HG03520 (cell line): ENCODE measurements at regions not wholly inside any gene's neighbourhood (a gene's known extent, or its start where the extent isn't known, plus 50 kb on each side); places are given as distances from the start of the nearest gene placed in this dataset.

ENCODE experiments used
- ATAC-seq: cut with Tn5 transposase; IDR thresholded peaks from one replicate; pipeline ENCODE4 v1.9.1; 2021; ENCODE audit warnings: mild to moderate bottlenecking, moderate library complexity; ENCODE audit not compliant: unreplicated experiment

GRCh38 chr13:39100996-39101738 is 62.9 kb downstream of the NHLRC3 start:
- no peak for ATAC-seq

GRCh38 chr13:39102981-39103490 is 64.8 kb downstream of the NHLRC3 start:
- no peak for ATAC-seq

- ATAC-seq: no peak
Measured at GRCh38 chr13:39105110-39105509, 66.9 kb downstream of the NHLRC3 start.

- ATAC-seq: no peak
Measured at GRCh38 chr13:39106216-39107005, 68.2 kb downstream of the NHLRC3 start.

- ATAC-seq: no peak
Measured at GRCh38 chr13:39107561-39107960, 69.3 kb downstream of the NHLRC3 start.

- no peak for ATAC-seq
Measured at GRCh38 chr13:39108783-39109182, 70.5 kb downstream of the NHLRC3 start.

- ATAC-seq: no peak
Measured at GRCh38 chr13:39110518-39111097, 72.4 kb downstream of the NHLRC3 start.

GRCh38 chr13:39111145-39111544 is 72.9 kb downstream of the NHLRC3 start:
- no peak for ATAC-seq

- ATAC-seq: no peak
Measured at GRCh38 chr13:39119422-39119821, 81.2 kb downstream of the NHLRC3 start.

- no peak for ATAC-seq
Measured at GRCh38 chr13:39123578-39123977, 85.3 kb downstream of the NHLRC3 start.

- no peak for ATAC-seq
Measured at GRCh38 chr13:39129213-39129612, 91.0 kb downstream of the NHLRC3 start.

- no peak for ATAC-seq
Measured at GRCh38 chr13:39130301-39130700, 92.0 kb downstream of the NHLRC3 start.

GRCh38 chr13:39132286-39133230 is 94.3 kb downstream of the NHLRC3 start:
- no peak for ATAC-seq

GRCh38 chr13:39133781-39134180 is 95.5 kb downstream of the NHLRC3 start:
- ATAC-seq: no peak

- ATAC-seq: no peak
Measured at GRCh38 chr13:39134574-39134973, 96.3 kb downstream of the NHLRC3 start.

GRCh38 chr13:39144391-39144790 is 106.1 kb downstream of the NHLRC3 start:
- ATAC-seq: no peak

GRCh38 chr13:39144941-39145533 is 106.8 kb downstream of the NHLRC3 start:
- ATAC-seq: no peak

GRCh38 chr13:39148513-39148961 is 110.3 kb downstream of the NHLRC3 start:
- ATAC-seq: no peak

GRCh38 chr13:39149896-39150295 is 111.6 kb downstream of the NHLRC3 start:
- ATAC-seq: no peak

- ATAC-seq: no peak
Measured at GRCh38 chr13:39154041-39154440, 115.8 kb downstream of the NHLRC3 start.
